Lower lobe of right lung (tissue), 2 donors: ENCODE measurements at regions not wholly inside any gene's neighbourhood (a gene's known extent, or its start where the extent isn't known, plus 50 kb on each side); places are given as distances from the start of the nearest gene placed in this dataset.

Source experiments
- ATAC-seq, 2 donors: fragments of 200-7000 bp; cut with Tn5 transposase; one replicate each; pipeline ENCODE4 v1.9.1; 2020 to 2022; ENCODE audit warnings: mild to moderate bottlenecking in 2 of 2, moderate library complexity in 2 of 2
- DNase-seq: peaks from one replicate; pipeline ENCODE4 v3.0.0-alpha.2; 2020
- H3K27ac ChIP-seq: fragments of 200-600 bp; one replicate; pipeline ENCODE4 v1.8.0; 2022
- H3K27me3 ChIP-seq: fragments of 200-600 bp; one replicate; pipeline ENCODE4 v1.8.0; 2022; ENCODE audit warnings: low read depth
- H3K36me3 ChIP-seq: fragments of 200-600 bp; one replicate; pipeline ENCODE4 v1.8.0; 2022; ENCODE audit warnings: mild to moderate bottlenecking
- H3K4me1 ChIP-seq: fragments of 200-600 bp; one replicate; pipeline ENCODE4 v1.8.0; 2022
- H3K4me3 ChIP-seq: fragments of 200-600 bp; one replicate; pipeline ENCODE4 v1.8.0; 2022; ENCODE audit warnings: mild to moderate bottlenecking
- H3K9me3 ChIP-seq: fragments of 200-600 bp; one replicate; pipeline ENCODE4 v1.8.0; 2022
- intact Hi-C: fragments of 100-400 bp; cut with DNase I; formaldehyde crosslinking; loops from one replicate; pipeline ENCODE4 v1.11.0; 2022
- TF ChIP-seq, protein P1 (sequence below): fragments of 200-600 bp; IDR thresholded peaks from one replicate; pipeline ENCODE4 v1.8.0; 2022; ENCODE audit warnings: antibody characterized with exemption, mild to moderate bottlenecking
- donor health status: DM: no; HTN: yes; CAD: no; lungs with severe emphysema.

DNA sequence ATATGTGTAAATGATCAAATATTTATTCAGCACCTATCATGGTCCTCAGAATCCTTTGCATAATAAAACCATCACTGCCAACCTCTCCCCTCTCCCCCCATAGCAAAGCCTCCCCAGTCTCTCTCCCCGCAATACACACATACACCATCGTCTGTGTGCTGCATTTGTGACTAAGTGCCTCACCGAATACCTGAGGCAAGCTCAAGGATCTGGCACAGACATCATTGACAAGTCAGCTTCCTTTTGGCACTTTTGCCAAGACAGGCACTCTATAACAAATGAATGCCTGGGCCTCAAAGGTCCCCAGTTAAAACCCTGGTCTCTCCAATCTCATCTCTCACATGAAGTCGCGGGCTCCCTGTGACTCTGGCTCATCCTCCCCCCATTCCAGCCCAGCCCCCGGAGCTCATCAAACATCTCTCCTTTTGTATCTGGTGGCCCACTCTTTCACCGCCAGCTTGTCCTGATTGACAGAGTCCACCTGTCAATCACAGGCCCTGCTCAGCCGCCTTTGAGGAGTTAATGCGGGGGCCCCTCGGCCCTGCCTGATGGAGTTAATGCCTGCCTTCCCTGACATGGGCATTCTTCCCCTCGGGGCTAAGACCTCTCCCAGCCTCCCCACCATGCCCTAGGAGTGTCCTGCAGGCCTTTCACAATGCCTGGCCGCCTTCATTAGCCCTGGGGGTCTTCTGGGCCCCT lies 135.8 kb upstream of the ATP6AP2 start:
- H3K36me3 ChIP-seq, result no peaks in the 10 kb centered on the region
- no peak overlapping the region for H3K4me3 ChIP-seq
- DNase-seq (no peak), ATAC-seq (peak in 1 of 2 donors; percentile 43)
- TF ChIP-seq, protein P1, sequence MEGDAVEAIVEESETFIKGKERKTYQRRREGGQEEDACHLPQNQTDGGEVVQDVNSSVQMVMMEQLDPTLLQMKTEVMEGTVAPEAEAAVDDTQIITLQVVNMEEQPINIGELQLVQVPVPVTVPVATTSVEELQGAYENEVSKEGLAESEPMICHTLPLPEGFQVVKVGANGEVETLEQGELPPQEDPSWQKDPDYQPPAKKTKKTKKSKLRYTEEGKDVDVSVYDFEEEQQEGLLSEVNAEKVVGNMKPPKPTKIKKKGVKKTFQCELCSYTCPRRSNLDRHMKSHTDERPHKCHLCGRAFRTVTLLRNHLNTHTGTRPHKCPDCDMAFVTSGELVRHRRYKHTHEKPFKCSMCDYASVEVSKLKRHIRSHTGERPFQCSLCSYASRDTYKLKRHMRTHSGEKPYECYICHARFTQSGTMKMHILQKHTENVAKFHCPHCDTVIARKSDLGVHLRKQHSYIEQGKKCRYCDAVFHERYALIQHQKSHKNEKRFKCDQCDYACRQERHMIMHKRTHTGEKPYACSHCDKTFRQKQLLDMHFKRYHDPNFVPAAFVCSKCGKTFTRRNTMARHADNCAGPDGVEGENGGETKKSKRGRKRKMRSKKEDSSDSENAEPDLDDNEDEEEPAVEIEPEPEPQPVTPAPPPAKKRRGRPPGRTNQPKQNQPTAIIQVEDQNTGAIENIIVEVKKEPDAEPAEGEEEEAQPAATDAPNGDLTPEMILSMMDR, result no peak
- H3K9me3 ChIP-seq, result no peaks in the 10 kb centered on the region
- H3K27me3 ChIP-seq, result no peaks in the 10 kb centered on the region
- intact Hi-C loops, result no loop called here
- H3K4me1 ChIP-seq, result no peaks in the 10 kb centered on the region
- H3K27ac ChIP-seq, result no peak overlapping the region

DNA sequence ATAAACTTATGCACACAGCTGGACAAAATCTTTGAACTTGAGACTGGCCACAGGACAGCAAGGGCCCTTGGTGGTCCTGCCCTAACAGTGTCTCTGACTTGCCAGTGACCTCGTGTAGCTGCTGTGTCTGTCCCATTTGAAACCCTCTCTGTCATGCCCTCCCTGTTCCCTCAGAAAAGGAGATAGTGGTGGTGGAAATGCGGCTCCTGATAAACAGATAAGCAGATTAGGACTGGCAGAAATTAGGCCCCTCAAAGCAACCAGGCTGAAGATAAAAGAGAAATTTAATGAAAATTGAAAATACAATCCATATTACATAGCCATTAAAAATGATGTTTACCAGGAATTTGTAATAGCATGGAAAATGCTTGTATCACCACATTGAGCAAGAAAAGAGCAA lies 136.6 kb upstream of the ATP6AP2 start:
- TF ChIP-seq, protein P1, result no peak
- DNase-seq, result no peak
- Histone ChIP-seq H3K4me1 (no peaks in the 10 kb centered on the region), H3K4me3 (no peak overlapping the region), H3K9me3 (no peaks in the 10 kb centered on the region), H3K27me3 (no peaks in the 10 kb centered on the region), H3K36me3 (no peaks in the 10 kb centered on the region), H3K27ac (no peak overlapping the region)
- intact Hi-C loops, result no loop called here
- ATAC-seq, result no peak

DNA sequence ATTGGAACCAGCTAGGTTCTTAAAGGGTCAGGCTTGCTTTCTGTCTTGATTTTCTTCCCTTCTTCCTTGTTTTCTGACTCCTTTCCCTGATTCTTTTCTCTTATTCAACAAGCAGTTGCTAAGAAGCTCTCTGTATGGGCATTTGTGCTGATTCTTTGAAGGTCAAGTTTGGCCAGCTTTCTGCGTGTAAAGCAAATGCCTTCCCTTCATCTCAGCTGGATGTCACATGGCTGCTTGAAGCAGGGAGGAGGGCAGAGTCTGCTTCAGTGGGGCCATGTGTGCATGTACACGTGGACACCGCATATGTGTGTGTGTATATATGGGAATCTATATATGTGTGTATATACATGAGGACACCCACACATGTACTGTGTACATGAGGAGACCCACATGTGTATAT lies 139.9 kb upstream of the ATP6AP2 start:
- Histone ChIP-seq H3K4me3 (no peak overlapping the region), H3K27me3 (no peaks in the 10 kb centered on the region), H3K27ac (no peak overlapping the region), H3K4me1 (no peaks in the 10 kb centered on the region), H3K36me3 (no peaks in the 10 kb centered on the region), H3K9me3 (no peaks in the 10 kb centered on the region)
- intact Hi-C loops, result no loop called here
- ATAC-seq (no peak), DNase-seq (no peak)
- TF ChIP-seq, protein P1, result no peak

DNA sequence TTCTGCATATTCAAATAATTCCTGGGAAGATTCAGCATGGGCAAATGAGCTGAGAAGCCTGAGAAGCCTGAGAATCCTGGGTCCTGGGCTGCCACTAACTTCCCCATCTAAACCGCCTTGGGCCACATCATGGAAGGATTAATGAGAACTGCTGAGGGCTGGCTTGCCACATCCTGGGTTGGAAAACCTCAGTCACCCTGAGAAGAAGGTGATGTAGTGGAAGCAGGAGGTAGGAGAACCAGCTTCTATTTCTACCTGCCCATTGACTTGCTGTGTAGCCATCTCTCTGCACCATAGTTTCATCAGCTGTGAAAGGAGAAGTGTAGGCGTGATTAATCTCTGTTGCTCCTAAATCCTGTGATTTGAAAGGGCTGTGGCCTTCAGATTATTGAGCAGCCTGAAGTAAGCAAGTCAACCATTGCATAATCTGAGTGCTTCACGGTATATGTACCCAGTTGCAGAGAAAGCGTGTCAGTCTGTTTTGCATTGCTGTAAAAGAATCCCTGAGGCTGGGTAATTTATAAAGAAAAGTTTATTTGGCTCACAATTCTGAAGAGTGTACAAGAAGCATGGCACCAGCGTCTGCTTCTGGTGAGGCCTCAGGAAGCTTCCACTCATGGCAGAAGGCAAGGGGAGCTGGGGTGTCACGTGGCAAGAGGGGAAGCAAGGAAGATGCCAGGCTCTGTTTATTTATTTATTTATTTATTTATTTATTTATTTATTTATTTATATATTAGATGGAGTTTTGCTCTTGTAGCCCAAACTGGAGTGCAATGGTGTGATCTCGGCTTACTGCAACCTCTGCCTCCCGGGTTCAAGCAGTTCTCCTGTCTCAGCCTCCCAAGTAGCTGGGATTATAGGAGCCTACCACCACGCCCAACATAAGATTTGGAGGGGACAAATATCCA lies 140.9 kb upstream of the ATP6AP2 start:
- TF ChIP-seq, protein P1, result no peak
- ATAC-seq, result no peak

DNA sequence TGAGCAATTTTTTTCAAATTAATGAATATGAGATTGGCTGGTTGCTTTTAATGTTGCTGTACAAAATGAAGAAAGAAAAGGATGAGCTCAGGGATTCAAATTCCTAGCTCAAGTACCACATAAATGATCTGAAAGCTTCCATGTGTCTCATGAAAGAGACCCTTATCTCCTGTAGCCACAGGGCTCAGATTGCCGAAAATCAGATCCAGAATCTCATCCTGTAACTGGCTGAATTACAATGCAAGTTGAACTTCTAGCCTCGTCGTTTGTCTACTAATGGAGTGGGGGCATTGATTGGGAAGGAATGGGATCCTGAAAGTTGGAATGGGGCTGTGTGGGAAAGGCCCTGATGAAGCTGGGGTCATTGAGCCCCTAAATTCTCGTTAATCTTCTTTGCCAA lies 143.4 kb upstream of the ATP6AP2 start:
- Histone ChIP-seq H3K9me3 (no peaks in the 10 kb centered on the region), H3K27me3 (no peaks in the 10 kb centered on the region), H3K4me3 (no peak overlapping the region), H3K27ac (no peak overlapping the region), H3K4me1 (no peaks in the 10 kb centered on the region), H3K36me3 (no peaks in the 10 kb centered on the region)
- DNase-seq, result no peak
- intact Hi-C loops, result no loop called here
- TF ChIP-seq, protein P1, result no peak
- ATAC-seq, result no peak

More for the DNA sequence above, 140.9 kb upstream of the ATP6AP2 start:
- H3K36me3 ChIP-seq, result no peaks in the 10 kb centered on the region
- no peak for DNase-seq
- no peaks in the 10 kb centered on the region for H3K9me3 ChIP-seq
- H3K4me1 ChIP-seq, result no peaks in the 10 kb centered on the region
- no peaks in the 10 kb centered on the region for H3K27me3 ChIP-seq
- no peak overlapping the region for H3K27ac ChIP-seq
- intact Hi-C loops, result no loop called here
- no peak overlapping the region for H3K4me3 ChIP-seq
